Stimulated activated naive CD4-positive, alpha-beta T cell (primary cell): ENCODE measurements at regions not wholly inside any gene's neighbourhood (a gene's known extent, or its start where the extent isn't known, plus 50 kb on each side); places are given as distances from the start of the nearest gene placed in this dataset.
"Not testable (repeated sequence)": the region's sequence is repeated elsewhere in the genome, so short reads cannot be mapped to it uniquely, and the experiment has no call there.

Source experiments
- DNase-seq, 6 experiments: peaks; one replicate each; lab custom pipeline; 2025; lab: John Stamatoyannopoulos, UW

- no peak for DNase-seq
These were observed 233.9 kb upstream of the FOXP2 start for GRCh38 chr7:114180556-114181266.

- no peak for DNase-seq
These were observed 239.5 kb upstream of the FOXP2 start for GRCh38 chr7:114175125-114175524.

GRCh38 chr7:114173170-114173890, 241.3 kb upstream of the FOXP2 start:
- DNase-seq = no peak

- DNase-seq = not testable (repeated sequence)
These were observed 245.2 kb upstream of the FOXP2 start for GRCh38 chr7:114169389-114169788.

GRCh38 chr7:114160925-114161324, 242.1 kb upstream of the PPP1R3A start:
- no peak for DNase-seq

GRCh38 chr7:114158854-114159253, 240.0 kb upstream of the PPP1R3A start:
- DNase-seq = no peak

GRCh38 chr7:114158275-114158674, 239.5 kb upstream of the PPP1R3A start:
- DNase-seq = no peak

- no peak for DNase-seq
These were observed 237.4 kb upstream of the PPP1R3A start for GRCh38 chr7:114156178-114156577.

- DNase-seq = no peak
These were observed 236.6 kb upstream of the PPP1R3A start for GRCh38 chr7:114155116-114156110.

GRCh38 chr7:114153700-114154099, 234.9 kb upstream of the PPP1R3A start:
- DNase-seq = no peak

GRCh38 chr7:114152314-114152938, 233.6 kb upstream of the PPP1R3A start:
- no peak for DNase-seq

- no peak for DNase-seq
These were observed 233.0 kb upstream of the PPP1R3A start for GRCh38 chr7:114151777-114152176.

GRCh38 chr7:114150689-114151088, 231.9 kb upstream of the PPP1R3A start:
- no peak for DNase-seq

GRCh38 chr7:114148779-114149178, 230.0 kb upstream of the PPP1R3A start:
- DNase-seq = no peak

GRCh38 chr7:114141415-114141814, 222.6 kb upstream of the PPP1R3A start:
- no peak for DNase-seq

GRCh38 chr7:114140561-114140960, 221.8 kb upstream of the PPP1R3A start:
- DNase-seq = no peak

- not testable (repeated sequence) for DNase-seq
These were observed 220.9 kb upstream of the PPP1R3A start for GRCh38 chr7:114139690-114140089.

GRCh38 chr7:114138587-114138986, 219.8 kb upstream of the PPP1R3A start:
- no peak for DNase-seq

- DNase-seq = no peak
These were observed 214.9 kb upstream of the PPP1R3A start for GRCh38 chr7:114133717-114134116.

- DNase-seq = no peak
These were observed 212.1 kb upstream of the PPP1R3A start for GRCh38 chr7:114130866-114131265.

GRCh38 chr7:114128880-114129279, 210.1 kb upstream of the PPP1R3A start:
- DNase-seq = no peak

- DNase-seq = no peak
These were observed 207.3 kb upstream of the PPP1R3A start for GRCh38 chr7:114126095-114126494.
